GM19239 (cell line): ENCODE measurements at regions not wholly inside any gene's neighbourhood (a gene's known extent, or its start where the extent isn't known, plus 50 kb on each side); places are given as distances from the start of the nearest gene placed in this dataset.

Experiments
- DNase-seq: peaks from one replicate; pipeline ENCODE4 v3.0.0; 2011; ENCODE audit warnings: low spot score; ENCODE audit not compliant: insufficient read length
- FAIRE-seq: peaks from 2 replicates; lab custom pipeline; 2011; peaks lifted over from hg19 to GRCh38; lab: Jason Lieb, UNC

DNA sequence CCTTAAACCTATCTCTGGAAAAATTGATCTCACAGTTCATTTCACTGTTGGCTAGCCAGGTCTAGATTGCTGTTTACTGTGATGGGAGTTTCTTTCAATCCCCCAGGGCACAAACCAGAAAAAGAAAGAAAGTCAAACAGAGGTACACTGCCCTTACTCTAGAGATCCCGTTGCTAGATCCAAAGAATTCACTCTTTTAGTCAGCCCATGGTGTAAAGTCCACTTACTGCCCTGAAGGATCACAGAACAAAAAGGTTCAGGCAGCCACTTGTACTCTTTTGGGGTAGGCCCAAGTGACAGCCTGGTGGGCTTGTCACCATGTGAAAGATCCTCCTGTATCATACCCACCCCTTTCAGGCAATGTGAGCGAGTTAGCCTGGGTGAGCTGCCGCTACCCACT lies 162.6 kb upstream of the CCDC179 start:
- FAIRE-seq = no peak
- no peak for DNase-seq

- DNase-seq = no peak
- FAIRE-seq = no peak
Observed at GRCh38 chr11:23023319-23023718, 163.0 kb upstream of the CCDC179 start.

- FAIRE-seq (no peak), DNase-seq (no peak)
Observed at GRCh38 chr11:23041001-23041503, 180.8 kb upstream of the CCDC179 start.

DNA sequence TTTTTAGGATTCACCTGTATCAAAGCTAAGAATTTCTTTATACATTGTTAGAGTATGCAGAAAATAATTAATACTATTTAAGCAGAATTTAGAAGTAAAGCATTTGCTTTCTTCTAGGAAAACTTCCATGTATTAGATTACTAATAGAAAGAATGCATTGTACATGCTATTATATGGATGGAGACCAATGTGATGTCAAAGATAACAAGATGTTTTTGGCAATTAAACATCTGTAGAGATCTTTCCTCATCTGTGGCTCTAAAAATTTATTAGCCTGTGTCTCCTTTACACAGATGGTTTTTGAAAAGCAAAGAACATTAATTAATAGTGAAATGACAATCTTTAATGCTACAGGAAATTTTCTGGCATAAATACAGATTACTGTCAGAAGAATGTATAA lies 198.4 kb upstream of the CCDC179 start:
- FAIRE-seq (no peak), DNase-seq (no peak)

- no peak for FAIRE-seq
- no peak for DNase-seq
Observed at GRCh38 chr11:23063276-23063675, 203.0 kb upstream of the CCDC179 start.

DNA sequence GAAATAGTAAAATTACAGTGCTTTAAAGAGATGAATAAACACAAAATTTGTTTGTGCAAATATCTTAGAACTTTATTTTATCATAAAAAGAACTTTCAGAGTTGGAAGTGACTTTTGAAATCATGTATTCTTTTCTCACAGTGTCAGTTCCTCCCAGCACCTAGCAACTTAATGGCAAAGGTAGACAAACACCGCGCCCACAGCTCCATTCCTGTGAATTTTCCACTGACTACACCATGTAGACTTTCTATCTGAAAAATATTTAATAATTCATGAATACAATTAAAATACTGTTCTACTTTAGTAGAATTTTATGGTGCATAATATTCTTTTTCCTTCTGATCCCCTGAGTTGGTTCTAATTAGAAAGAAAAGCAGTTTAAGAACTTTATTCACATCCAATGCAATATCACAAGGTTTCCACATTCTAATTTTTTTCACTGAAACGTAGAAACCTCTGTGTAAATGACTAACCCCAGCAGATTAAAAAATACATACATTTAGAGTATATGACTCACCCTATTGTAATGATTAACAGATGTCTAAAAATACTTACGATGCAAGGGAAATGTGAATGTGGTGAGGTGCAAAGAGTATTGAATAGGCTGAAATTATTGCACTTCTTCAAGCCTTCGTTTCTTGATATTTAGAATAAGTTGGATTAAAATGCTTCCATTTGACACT lies 218.2 kb upstream of the CCDC179 start:
- DNase-seq (peak; percentile 7), FAIRE-seq (peak; percentile 94)

- FAIRE-seq = peak; percentile 97
- no peak for DNase-seq
Observed at GRCh38 chr11:23079382-23079813, 219.1 kb upstream of the CCDC179 start.

GRCh38 chr11:23087407-23087806 lies 227.1 kb upstream of the CCDC179 start:
- DNase-seq (no peak), FAIRE-seq (no peak)

GRCh38 chr11:23090659-23091058 lies 230.4 kb upstream of the CCDC179 start:
- no peak for FAIRE-seq
- no peak for DNase-seq

DNA sequence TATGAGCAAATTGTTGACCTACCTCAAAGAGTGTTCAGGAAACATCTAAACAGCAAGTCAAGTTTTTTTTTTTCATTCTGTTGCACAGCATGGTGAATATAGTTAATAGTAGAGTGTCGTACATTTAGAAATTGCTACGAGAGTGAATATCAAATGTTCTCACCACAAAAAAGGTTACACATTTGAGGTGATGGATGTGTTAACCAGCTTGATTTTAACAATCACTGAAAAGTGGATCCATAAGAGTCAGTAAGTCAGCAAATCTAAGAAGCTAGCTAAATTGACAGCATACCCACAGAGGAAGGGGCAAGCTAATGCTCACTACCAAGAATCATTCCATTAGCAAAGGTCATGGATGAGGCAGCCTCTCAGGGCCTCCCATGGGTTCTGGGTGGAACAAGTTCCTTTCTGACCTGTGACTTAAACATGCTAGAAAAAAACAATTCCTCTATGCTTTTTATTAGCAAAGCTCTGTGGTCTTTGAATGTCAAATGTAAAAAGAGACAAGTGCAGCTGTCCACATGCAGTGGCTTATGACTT lies 235.4 kb upstream of the CCDC179 start:
- DNase-seq (no peak), FAIRE-seq (no peak)

DNA sequence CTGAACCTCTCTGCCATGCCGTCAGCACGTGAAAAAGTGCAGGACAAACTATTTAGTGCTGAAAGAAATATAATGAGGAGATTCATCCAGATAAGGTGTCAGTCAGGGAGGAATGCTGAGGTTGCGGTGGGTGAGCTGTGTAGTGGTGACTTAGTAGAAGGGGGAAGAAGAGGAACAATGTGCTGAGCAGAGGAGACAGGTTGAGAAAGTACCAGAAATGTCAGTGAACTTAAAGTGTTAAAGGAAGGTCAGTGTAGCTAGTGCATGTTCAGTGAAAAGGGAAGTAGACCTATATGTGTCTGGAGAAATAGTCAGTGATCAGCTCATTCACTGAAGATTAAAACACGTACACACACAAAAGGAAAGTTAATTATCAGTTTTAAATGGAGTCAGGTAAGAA lies 237.6 kb upstream of the CCDC179 start:
- no peak for DNase-seq
- FAIRE-seq = peak; percentile 73

GRCh38 chr11:23099256-23099655 lies 239.0 kb upstream of the CCDC179 start:
- FAIRE-seq = no peak
- no peak for DNase-seq

DNA sequence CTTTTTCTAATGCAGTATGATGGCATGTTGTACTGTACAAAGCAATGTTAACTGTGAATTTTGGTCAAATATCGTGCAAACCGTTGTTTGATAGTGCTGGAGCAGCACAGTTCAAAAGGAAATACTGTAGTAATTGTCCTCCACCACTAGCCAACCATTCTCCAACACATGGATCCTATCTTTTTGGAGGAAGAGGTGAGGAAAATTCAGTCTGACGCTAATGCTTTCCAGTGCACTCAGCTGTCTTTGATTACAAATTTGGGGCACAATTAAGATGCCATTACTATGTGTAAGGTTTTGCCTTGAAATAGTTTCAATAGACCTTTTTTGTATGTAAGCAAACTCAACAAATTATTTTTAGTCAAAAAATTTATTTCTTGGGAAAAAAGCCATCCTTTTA lies 240.5 kb upstream of the CCDC179 start:
- FAIRE-seq = no peak
- DNase-seq = no peak

GRCh38 chr11:23103416-23103815 lies 243.1 kb upstream of the CCDC179 start:
- no peak for DNase-seq
- no peak for FAIRE-seq

DNA sequence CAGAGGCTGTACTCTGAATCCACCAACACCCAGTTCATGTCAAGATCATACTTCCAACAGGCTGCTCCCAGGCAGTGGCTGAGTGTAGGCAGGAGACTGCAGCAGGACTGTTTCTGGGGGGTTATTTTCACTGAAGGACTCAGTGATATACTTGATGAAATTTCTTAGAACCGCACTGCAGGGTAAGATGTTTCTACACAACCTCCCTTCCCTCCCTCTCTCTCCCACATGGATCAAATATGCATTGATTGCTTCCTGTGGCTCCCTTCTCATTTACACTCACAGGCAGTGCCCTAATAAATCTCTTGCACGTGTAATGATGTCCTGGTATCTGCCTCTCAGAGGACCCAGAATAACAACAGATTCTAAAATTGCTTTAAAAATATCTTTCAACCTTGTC lies 251.3 kb upstream of the CCDC179 start:
- DNase-seq = no peak
- no peak for FAIRE-seq

- FAIRE-seq (no peak), DNase-seq (no peak)
Observed at GRCh38 chr11:23112390-23112789, 252.1 kb upstream of the CCDC179 start.

GRCh38 chr11:23112987-23113886 lies 253.0 kb upstream of the CCDC179 start:
- FAIRE-seq (peak; percentile 88), DNase-seq (peak; percentile 25)

DNA sequence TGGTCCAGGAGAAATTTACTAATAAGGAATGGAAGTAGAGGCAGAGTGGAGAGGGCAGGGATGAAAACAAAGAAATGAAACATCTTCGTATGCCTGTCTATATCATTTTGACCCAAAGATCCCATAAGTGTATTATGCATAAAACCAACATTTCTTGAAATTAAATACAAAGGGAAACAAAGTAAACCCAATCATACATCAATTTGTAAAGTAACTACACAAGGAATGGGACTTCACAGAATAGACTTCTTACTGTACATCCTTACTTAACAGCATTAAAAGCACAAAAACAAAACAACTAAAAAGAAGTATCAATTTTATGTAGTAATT lies 253.6 kb upstream of the CCDC179 start:
- DNase-seq = no peak
- FAIRE-seq = no peak

- DNase-seq = no peak
- FAIRE-seq = no peak
Observed at GRCh38 chr11:23123753-23124152, 263.5 kb upstream of the CCDC179 start.

GRCh38 chr11:23124249-23124648 lies 264.0 kb upstream of the CCDC179 start:
- DNase-seq (no peak), FAIRE-seq (no peak)

- DNase-seq (no peak), FAIRE-seq (no peak)
Observed at GRCh38 chr11:23124996-23125395, 264.7 kb upstream of the CCDC179 start.
